NCI-H1436 (cell line): ENCODE measurements at regions not wholly inside any gene's neighbourhood (a gene's known extent, or its start where the extent isn't known, plus 50 kb on each side); places are given as distances from the start of the nearest gene placed in this dataset.
"Not testable (repeated sequence)": the region's sequence is repeated elsewhere in the genome, so short reads cannot be mapped to it uniquely, and the experiment has no call there.

ENCODE experiments used
- DNase-seq: peaks from one replicate; lab custom pipeline; 2025; lab: John Stamatoyannopoulos, UW

GRCh38 chr12:62008703-62009102 is 251.5 kb upstream of the USP15 start:
- no peak for DNase-seq

GRCh38 chr12:62009445-62009844 is 250.8 kb upstream of the USP15 start:
- no peak for DNase-seq

- not testable (repeated sequence) for DNase-seq
Observed at GRCh38 chr12:62010331-62010906, 249.8 kb upstream of the USP15 start.

DNA sequence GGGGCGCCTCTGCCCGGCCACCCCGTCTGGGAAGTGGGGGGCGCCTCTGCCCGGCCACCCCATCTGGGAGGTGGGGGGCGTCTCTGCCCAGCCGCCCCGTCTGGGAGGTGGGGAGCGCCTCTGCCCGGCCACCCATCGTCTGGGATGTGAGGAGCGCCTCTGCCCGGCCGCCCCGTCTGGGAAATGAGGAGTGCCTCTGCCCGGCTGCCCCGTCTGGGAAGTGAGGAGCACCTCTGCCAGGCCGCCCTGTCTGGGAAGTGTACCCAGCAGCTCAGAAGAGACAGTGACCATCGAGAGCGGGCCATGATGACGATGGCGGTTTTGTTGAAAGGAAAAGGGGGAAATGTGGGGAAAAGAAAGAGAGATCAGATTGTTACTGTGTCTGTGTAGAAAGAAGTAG is 249.2 kb upstream of the USP15 start:
- not testable (repeated sequence) for DNase-seq

- no peak for DNase-seq
Observed at GRCh38 chr12:62014330-62014729, 245.9 kb upstream of the USP15 start.

- no peak for DNase-seq
Observed at GRCh38 chr12:62016021-62016420, 244.2 kb upstream of the USP15 start.

GRCh38 chr12:62021808-62022207 is 238.4 kb upstream of the USP15 start:
- no peak for DNase-seq

DNA sequence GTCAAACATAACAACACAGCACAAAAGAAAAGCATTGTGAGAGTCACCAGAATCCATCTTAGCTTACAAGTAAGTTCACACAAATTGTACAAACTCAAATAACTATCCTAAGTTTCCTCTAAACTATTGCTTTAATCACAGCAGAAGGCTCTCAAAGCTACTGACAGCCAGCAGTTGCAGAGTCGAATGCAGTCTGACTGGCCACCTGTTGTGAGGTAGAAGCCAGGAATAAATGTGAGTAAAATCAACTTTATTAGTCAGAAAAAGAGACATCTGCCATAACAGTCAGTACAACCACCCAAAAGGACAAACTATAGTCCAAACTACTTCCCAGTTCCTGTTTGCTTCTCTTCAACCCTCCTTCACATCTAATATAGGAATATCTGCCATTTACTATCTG is 231.7 kb upstream of the USP15 start:
- DNase-seq, result no peak

DNA sequence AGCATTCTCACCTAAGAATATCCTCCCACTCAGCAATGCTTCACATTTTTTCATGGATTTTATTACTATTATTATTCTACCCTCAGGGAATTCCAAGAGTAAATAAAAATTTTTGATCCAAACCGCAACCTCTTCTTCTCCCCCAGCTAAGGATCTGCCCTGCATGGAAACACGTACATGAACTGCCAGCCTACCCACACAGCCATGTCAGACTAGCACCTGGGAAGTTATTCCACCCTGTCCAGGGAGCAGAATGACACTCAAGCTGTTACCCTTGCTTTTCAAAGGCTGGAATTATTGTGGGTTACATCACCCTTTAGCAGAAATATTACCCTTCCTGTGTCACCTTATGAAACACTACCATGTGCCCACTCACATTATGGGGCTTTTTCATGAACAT is 227.3 kb upstream of the USP15 start:
- no peak for DNase-seq

GRCh38 chr12:62044450-62045135 is 215.6 kb upstream of the USP15 start:
- DNase-seq, result no peak

- no peak for DNase-seq
Observed at GRCh38 chr12:62045211-62045610, 215.0 kb upstream of the USP15 start.

DNA sequence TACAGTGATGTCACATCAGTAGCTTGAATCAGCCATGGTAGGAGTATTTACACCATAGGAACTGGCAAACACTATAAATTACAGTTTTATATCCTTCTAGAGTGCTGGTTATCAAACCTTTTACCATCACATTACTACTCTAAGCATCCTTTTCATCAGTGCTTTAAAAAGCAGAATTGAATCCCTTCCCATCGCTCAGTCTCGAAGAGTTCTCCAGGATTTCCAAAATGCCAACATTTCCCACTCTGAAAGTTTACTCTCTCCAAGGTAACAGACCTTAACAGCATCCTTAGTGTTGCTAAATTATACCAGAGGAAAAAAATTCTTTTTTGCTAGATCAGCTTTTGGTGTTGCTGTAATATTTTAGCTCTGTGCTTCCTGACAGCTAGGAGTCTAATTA is 209.4 kb upstream of the USP15 start:
- no peak for DNase-seq

GRCh38 chr12:62069976-62070375 is 190.2 kb upstream of the USP15 start:
- DNase-seq, result no peak

GRCh38 chr12:62073236-62073635 is 187.0 kb upstream of the USP15 start:
- not testable (repeated sequence) for DNase-seq

GRCh38 chr12:62075870-62076269 is 184.3 kb upstream of the USP15 start:
- DNase-seq, result no peak

- DNase-seq, result no peak
Observed at GRCh38 chr12:62078020-62078419, 182.2 kb upstream of the USP15 start.

DNA sequence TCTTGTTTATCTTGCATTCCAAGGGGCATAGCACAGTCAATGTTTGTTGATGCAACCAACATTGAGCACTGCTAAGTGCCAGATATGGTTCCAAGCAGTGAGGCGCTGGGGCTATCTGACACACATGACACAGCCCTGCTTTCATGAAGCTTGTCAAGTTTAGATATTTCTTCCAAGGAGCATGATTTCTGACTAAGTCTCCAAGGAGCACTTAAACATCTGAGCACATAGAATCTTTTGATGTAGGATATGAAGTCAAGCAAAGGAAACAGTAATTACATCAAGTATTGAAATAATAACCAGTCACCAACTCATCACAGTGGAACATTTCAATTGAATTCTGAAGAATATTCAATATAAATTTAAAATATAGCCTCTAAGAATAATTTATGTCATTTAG is 177.8 kb upstream of the USP15 start:
- DNase-seq, result no peak

DNA sequence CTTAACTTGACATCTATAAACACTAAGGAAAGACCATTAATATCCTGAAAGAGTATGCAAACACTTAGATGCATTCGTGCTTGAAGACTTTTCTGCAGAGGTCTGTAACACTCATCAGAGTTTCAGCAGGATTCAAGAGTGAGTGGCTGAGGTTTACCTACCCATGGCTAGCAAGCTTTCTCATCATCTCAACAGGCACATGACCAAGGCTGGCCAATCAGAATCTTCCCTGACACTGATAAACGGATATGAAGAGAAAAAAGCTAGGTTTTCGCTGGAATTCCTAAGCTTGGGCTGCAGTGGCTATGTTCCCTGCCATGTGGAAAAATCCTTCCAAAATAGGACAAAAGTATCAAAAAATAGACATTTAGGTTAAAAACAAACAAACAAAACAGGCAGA is 162.1 kb upstream of the USP15 start:
- no peak for DNase-seq

GRCh38 chr12:62103748-62104147 is 156.5 kb upstream of the USP15 start:
- no peak for DNase-seq

DNA sequence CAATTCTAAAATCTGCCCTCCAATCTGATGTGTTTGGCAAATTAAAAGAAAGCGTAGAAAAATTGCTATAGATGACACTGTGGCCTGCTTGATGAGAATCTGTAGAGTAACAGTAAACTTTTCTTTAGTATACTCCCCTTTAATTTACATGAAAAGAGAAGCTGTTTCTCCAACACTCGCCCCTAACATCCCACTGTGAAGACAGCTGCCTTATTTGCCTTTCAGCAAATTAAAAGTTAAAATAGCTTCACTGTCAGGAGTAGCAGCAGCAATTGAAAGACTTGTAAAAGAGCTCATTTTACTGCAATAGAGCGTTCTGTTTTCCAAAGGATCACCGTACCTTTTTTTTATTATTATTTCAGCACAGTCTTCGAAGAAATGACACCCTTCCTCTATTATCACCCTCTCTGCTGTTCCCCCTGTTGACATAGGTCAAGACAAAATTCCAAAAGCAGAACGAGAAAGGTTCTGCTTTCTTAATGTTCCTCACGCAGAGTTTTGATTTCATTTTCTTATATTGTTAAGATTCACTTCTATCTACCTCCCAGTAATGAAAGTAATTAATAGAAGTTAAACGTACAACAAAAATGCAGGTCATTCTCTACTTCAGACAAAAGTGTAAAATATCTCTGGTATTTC is 153.5 kb upstream of the USP15 start:
- no peak for DNase-seq

- no peak for DNase-seq
Observed at GRCh38 chr12:62113366-62114011, 146.7 kb upstream of the USP15 start.

DNA sequence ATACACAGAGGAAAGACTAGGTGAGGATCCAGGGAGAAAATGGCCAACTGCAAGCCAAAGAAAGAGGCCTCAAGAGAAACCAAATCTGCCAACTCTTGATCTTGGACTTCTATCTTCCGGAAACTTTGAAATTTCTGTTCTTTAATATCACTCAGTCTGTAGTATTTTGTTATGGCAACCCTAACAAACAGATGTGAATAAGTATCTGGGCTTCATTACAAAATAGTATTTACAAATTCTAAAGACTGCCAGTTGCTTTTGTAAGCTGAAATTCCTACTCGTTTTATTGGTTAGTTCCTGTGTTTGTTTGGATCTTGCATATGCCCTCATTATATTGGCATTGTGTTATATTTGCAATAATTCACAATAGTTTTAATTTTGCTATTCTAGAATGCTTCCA is 143.2 kb upstream of the USP15 start:
- DNase-seq, result no peak

GRCh38 chr12:62123721-62124203 is 136.4 kb upstream of the USP15 start:
- no peak for DNase-seq
